Neural cell (in vitro differentiated cells): ENCODE measurements at regions not wholly inside any gene's neighbourhood (a gene's known extent, or its start where the extent isn't known, plus 50 kb on each side); places are given as distances from the start of the nearest gene placed in this dataset.

Source experiments
- H2AFZ ChIP-seq: fragments of 200-600, 300-800 bp; sonication (generic), shearing (Covaris generic); 2 replicates; pipeline ENCODE4 v1.6.0; 2014; ENCODE audit warnings: low read depth, mild to moderate bottlenecking, antibody characterized with exemption, low read length, moderate library complexity
- H3F3A ChIP-seq: fragments of 200-600 bp; shearing (Covaris generic); 2 replicates; pipeline ENCODE4 v1.6.1; 2016; ENCODE audit warnings: mild to moderate bottlenecking, moderate library complexity, mixed read lengths, antibody characterized with exemption, low read length; ENCODE audit not compliant: insufficient read depth, poor library complexity, severe bottlenecking
- H3K27ac ChIP-seq: fragments of 200-600, 300-800 bp; sonication (generic), shearing (Covaris generic); 2 replicates; pipeline ENCODE4 v1.5.1; 2014; ENCODE audit warnings: mild to moderate bottlenecking, low read length, moderate library complexity
- H3K27me3 ChIP-seq: fragments of 300-800, 200-600 bp; sonication (generic), shearing (Covaris generic); 2 replicates; pipeline ENCODE4 v1.6.0; 2014; ENCODE audit warnings: mild to moderate bottlenecking, low read depth, low read length, moderate library complexity; ENCODE audit not compliant: insufficient read depth
- H3K36me3 ChIP-seq: fragments of 300-800, 200-600 bp; sonication (generic), shearing (Covaris generic); 2 replicates; pipeline ENCODE4 v1.5.1; 2014; ENCODE audit warnings: mild to moderate bottlenecking, antibody characterized with exemption, low read length, moderate library complexity; ENCODE audit not compliant: insufficient read depth
- H3K4me2 ChIP-seq: fragments of 300-800, 200-600 bp; sonication (generic), shearing (Covaris generic); 2 replicates; pipeline ENCODE4 v1.6.0; 2014; ENCODE audit warnings: mild to moderate bottlenecking, low read length
- H3K4me3 ChIP-seq: fragments of 300-800, 200-600 bp; sonication (generic), shearing (Covaris generic); 2 replicates; pipeline ENCODE4 v1.5.1; 2014; ENCODE audit warnings: mild to moderate bottlenecking, low read length, moderate library complexity
- H3K79me2 ChIP-seq: fragments of 200-600 bp; shearing (Covaris generic); replicated peaks from 2 replicates; pipeline ENCODE4 v1.6.0; 2014; ENCODE audit warnings: mild to moderate bottlenecking, low read length, moderate library complexity; ENCODE audit not compliant: insufficient read depth
- H3K9ac ChIP-seq: fragments of 300-800, 200-600 bp; sonication (generic), shearing (Covaris generic); 2 replicates; pipeline ENCODE4 v1.6.1; 2016; ENCODE audit warnings: mild to moderate bottlenecking, low read length, mixed read lengths
- H3K9me2 ChIP-seq: fragments of 200-600 bp; shearing (Covaris generic); 2 replicates; pipeline ENCODE4 v1.6.1; 2016; ENCODE audit warnings: mild to moderate bottlenecking, low read length, mixed read lengths; ENCODE audit not compliant: insufficient read depth
- H3K9me3 ChIP-seq: fragments of 200-600, 300-800 bp; sonication (generic), shearing (Covaris generic); 2 replicates; pipeline ENCODE4 v1.6.1; 2016; ENCODE audit warnings: mild to moderate bottlenecking, mixed run types, low read length, moderate library complexity, mixed read lengths
- H4K20me1 ChIP-seq: fragments of 200-600 bp; shearing (Covaris generic); 2 replicates; pipeline ENCODE4 v1.6.1; 2016; ENCODE audit warnings: mild to moderate bottlenecking, mixed run types; ENCODE audit not compliant: insufficient read depth
- EP300 ChIP-seq: fragments of 450-650 bp; conservative IDR thresholded peaks from 2 replicates; pipeline ENCODE4 v1.6.1; 2014; ENCODE audit warnings: antibody characterized with exemption, mild to moderate bottlenecking, moderate library complexity; ENCODE audit not compliant: poor library complexity, severe bottlenecking
- EZH2 ChIP-seq: fragments of 200-600, 300-800 bp; shearing (Covaris generic), sonication (generic); IDR thresholded peaks from 2 replicates; pipeline ENCODE4 v1.6.1; 2014; ENCODE audit warnings: antibody characterized with exemption, low read length, borderline replicate concordance, mild to moderate bottlenecking; ENCODE audit not compliant: insufficient read depth, poor library complexity, severe bottlenecking
- MXI1 ChIP-seq: fragments of 450-650 bp; conservative IDR thresholded peaks from 2 replicates; pipeline ENCODE4 v1.6.1; 2014; ENCODE audit warnings: antibody characterized with exemption, mild to moderate bottlenecking; ENCODE audit not compliant: poor library complexity, severe bottlenecking
- POLR2AphosphoS5 ChIP-seq: IDR thresholded peaks from 2 replicates; pipeline ENCODE4 v1.6.1; 2012
- RAD21 ChIP-seq: fragments of 450-650 bp; conservative IDR thresholded peaks from 2 replicates; pipeline ENCODE4 v1.6.1; 2014; ENCODE audit warnings: antibody characterized with exemption, mild to moderate bottlenecking, moderate library complexity
- SMC3 ChIP-seq: fragments of 450-650 bp; conservative IDR thresholded peaks from 2 replicates; pipeline ENCODE4 v1.6.1; 2014; ENCODE audit warnings: antibody characterized with exemption, mild to moderate bottlenecking, moderate library complexity; ENCODE audit not compliant: poor library complexity
- TAF1 ChIP-seq: IDR thresholded peaks from 2 replicates; pipeline ENCODE4 v1.6.1; 2012; ENCODE audit warnings: low read depth
- TF ChIP-seq, protein P1 (sequence below): IDR thresholded peaks from 2 replicates; pipeline ENCODE4 v1.6.1; 2012; ENCODE audit warnings: borderline replicate concordance
- TF ChIP-seq, protein P2 (sequence below): fragments of 450-650 bp; IDR thresholded peaks from 2 replicates; pipeline ENCODE4 v1.5.1; 2014; ENCODE audit warnings: antibody characterized with exemption, mild to moderate bottlenecking, moderate library complexity; ENCODE audit not compliant: poor library complexity, severe bottlenecking

DNA sequence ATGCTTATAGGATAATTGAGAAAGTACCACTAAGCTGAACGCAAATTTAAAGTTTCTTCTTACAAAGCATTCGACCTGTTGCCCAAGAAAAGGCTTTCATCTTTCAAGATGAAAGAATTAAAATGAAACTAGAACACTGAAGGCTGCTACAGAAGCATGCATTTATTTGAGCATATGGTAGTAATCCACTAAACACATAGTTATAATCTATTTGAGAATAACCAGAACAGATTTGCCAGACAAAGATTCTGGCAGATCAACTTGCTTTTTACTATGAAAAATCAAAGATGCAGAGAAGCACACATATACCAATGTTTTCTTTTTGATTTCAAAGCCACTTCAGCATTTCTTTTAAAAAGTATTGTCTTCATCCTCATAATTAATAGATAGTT, 412.2 kb downstream of the UTRN start:
- Histone ChIP-seq H3K79me2 (peaks cover 8% of the 10 kb centered on the region), H3K4me3 (no peak overlapping the region), H3K36me3 (no peaks in the 10 kb centered on the region), H3F3A (no peaks in the 10 kb centered on the region), H3K9me2 (no peaks in the 10 kb centered on the region), H2AFZ (no peak overlapping the region), H3K4me2 (no peak overlapping the region), H3K9me3 (no peaks in the 10 kb centered on the region), H3K9ac (no peak overlapping the region), H3K27ac (no peak overlapping the region), H3K27me3 (no peaks in the 10 kb centered on the region), H4K20me1 (no peaks in the 10 kb centered on the region)
- TF ChIP-seq, protein P1, sequence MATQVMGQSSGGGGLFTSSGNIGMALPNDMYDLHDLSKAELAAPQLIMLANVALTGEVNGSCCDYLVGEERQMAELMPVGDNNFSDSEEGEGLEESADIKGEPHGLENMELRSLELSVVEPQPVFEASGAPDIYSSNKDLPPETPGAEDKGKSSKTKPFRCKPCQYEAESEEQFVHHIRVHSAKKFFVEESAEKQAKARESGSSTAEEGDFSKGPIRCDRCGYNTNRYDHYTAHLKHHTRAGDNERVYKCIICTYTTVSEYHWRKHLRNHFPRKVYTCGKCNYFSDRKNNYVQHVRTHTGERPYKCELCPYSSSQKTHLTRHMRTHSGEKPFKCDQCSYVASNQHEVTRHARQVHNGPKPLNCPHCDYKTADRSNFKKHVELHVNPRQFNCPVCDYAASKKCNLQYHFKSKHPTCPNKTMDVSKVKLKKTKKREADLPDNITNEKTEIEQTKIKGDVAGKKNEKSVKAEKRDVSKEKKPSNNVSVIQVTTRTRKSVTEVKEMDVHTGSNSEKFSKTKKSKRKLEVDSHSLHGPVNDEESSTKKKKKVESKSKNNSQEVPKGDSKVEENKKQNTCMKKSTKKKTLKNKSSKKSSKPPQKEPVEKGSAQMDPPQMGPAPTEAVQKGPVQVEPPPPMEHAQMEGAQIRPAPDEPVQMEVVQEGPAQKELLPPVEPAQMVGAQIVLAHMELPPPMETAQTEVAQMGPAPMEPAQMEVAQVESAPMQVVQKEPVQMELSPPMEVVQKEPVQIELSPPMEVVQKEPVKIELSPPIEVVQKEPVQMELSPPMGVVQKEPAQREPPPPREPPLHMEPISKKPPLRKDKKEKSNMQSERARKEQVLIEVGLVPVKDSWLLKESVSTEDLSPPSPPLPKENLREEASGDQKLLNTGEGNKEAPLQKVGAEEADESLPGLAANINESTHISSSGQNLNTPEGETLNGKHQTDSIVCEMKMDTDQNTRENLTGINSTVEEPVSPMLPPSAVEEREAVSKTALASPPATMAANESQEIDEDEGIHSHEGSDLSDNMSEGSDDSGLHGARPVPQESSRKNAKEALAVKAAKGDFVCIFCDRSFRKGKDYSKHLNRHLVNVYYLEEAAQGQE, result no peak
- TF ChIP-seq SMC3 (no peak), MXI1 (no peak), POLR2AphosphoS5 (no peak), EP300 (no peak), TAF1 (no peak), RAD21 (no peak), EZH2 (no peak)
- TF ChIP-seq, protein P2, sequence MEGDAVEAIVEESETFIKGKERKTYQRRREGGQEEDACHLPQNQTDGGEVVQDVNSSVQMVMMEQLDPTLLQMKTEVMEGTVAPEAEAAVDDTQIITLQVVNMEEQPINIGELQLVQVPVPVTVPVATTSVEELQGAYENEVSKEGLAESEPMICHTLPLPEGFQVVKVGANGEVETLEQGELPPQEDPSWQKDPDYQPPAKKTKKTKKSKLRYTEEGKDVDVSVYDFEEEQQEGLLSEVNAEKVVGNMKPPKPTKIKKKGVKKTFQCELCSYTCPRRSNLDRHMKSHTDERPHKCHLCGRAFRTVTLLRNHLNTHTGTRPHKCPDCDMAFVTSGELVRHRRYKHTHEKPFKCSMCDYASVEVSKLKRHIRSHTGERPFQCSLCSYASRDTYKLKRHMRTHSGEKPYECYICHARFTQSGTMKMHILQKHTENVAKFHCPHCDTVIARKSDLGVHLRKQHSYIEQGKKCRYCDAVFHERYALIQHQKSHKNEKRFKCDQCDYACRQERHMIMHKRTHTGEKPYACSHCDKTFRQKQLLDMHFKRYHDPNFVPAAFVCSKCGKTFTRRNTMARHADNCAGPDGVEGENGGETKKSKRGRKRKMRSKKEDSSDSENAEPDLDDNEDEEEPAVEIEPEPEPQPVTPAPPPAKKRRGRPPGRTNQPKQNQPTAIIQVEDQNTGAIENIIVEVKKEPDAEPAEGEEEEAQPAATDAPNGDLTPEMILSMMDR, result no peak

DNA sequence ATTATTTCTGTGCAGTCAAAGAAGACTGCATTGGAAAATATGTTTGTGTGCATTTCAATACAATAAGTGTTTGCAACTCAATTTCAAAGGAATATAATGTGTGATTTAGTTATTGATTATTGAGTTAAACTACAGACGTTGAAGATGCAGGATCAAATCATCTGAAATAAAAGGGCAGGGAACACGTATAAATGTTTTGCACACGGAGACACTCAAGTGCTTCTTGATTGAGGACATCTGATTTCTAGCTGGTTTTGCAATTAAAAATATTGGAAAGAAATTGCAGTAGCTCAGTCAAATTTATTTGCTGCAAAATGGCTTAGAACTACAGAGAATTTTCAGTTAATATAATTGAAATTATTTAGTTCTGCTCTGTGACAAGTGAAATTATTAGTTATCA, 412.7 kb downstream of the UTRN start:
- no peaks in the 10 kb centered on the region for H3K27me3 ChIP-seq
- H3K27ac ChIP-seq, result no peak overlapping the region
- H3K79me2 ChIP-seq, result peaks cover 7% of the 10 kb centered on the region
- H3K36me3 ChIP-seq, result no peaks in the 10 kb centered on the region
- no peak overlapping the region for H2AFZ ChIP-seq
- H3K9ac ChIP-seq, result no peak overlapping the region
- no peaks in the 10 kb centered on the region for H4K20me1 ChIP-seq
- H3K9me2 ChIP-seq, result no peaks in the 10 kb centered on the region
- no peak overlapping the region for H3K4me2 ChIP-seq
- H3F3A ChIP-seq, result no peaks in the 10 kb centered on the region
- H3K4me3 ChIP-seq, result no peak overlapping the region
- no peaks in the 10 kb centered on the region for H3K9me3 ChIP-seq
- TF ChIP-seq MXI1 (no peak), RAD21 (no peak), SMC3 (no peak), TAF1 (no peak), POLR2AphosphoS5 (no peak), EZH2 (no peak), EP300 (no peak)
- TF ChIP-seq, protein P1, result no peak
- TF ChIP-seq, protein P2, result no peak
